Upper lobe of left lung (tissue), 6 donors: ENCODE measurements at regions not wholly inside any gene's neighbourhood (a gene's known extent, or its start where the extent isn't known, plus 50 kb on each side); places are given as distances from the start of the nearest gene placed in this dataset.

Experiments
- ATAC-seq, 2 donors: fragments of 200-7000 bp; cut with Tn5 transposase; one replicate each; pipeline ENCODE4 v1.9.1; 2022; ENCODE audit warnings: mild to moderate bottlenecking in 2 of 2, moderate library complexity in 2 of 2; ENCODE audit not compliant: low FRiP score in 2 of 2
- DNase-seq, 2 donors: peaks; one replicate each; pipeline ENCODE4 v3.0.0-alpha.2; 2019 to 2020
- H3K27ac ChIP-seq, 4 donors: fragments of 200-600 bp; sonication (generic); one replicate each; pipeline ENCODE4 v1.5.1; 2016 to 2019
- H3K27me3 ChIP-seq, 4 donors: fragments of 200-600 bp; sonication (generic); one replicate each; pipeline ENCODE4 v1.5.1; 2017 to 2019
- H3K36me3 ChIP-seq, 4 donors: fragments of 200-600 bp; sonication (generic); one replicate each; pipeline ENCODE4 v1.5.1; 2016 to 2019
- H3K4me1 ChIP-seq, 4 donors: fragments of 200-600 bp; sonication (generic); one replicate each; pipeline ENCODE4 v1.5.1; 2018 to 2019
- H3K4me3 ChIP-seq, 4 donors: fragments of 200-600 bp; sonication (generic); one replicate each; pipeline ENCODE4 v1.5.1; 2017 to 2019; ENCODE audit warnings: mild to moderate bottlenecking in 2 of 4, moderate library complexity in 1 of 4
- H3K9me3 ChIP-seq, 4 donors: fragments of 200-600 bp; sonication (generic); one replicate each; pipeline ENCODE4 v1.5.1; 2018 to 2019
- CTCF ChIP-seq, 6 experiments: fragments of 450-650 bp in 4 of 6; fragments of 200-600 bp in 2 of 6; sonication (generic) in 2 of 6; IDR thresholded peaks; one replicate each; pipeline ENCODE4 v1.5.1; 2016 to 2019; ENCODE audit warnings: antibody characterized with exemption in 6 of 6
- EP300 ChIP-seq, 4 donors: sonication (generic); formaldehyde crosslinking; IDR thresholded peaks; one replicate each; pipeline ENCODE4 v1.5.1; 2017; ENCODE audit warnings: antibody characterized with exemption in 4 of 4, control low read depth in 2 of 4
- POLR2A ChIP-seq, 4 donors: fragments of 450-650 bp; IDR thresholded peaks; one replicate each; pipeline ENCODE4 v1.5.1; 2016 to 2017; ENCODE audit warnings: antibody characterized with exemption in 4 of 4, mild to moderate bottlenecking in 2 of 4
- POLR2AphosphoS5 ChIP-seq, 2 donors: sonication (generic); formaldehyde crosslinking; IDR thresholded peaks; one replicate each; pipeline ENCODE4 v1.5.1; 2017; ENCODE audit warnings: antibody characterized with exemption in 2 of 2
- WGBS, 2 donors: methylation state at CpG; one replicate each; pipeline ENCODE4 v1.1.5; 2017 to 2018; 5-methylcytosine and 5-hydroxymethylcytosine counted together
- donor health status: DM: no; HTN: no; CAD: no; lungs with moderate emphysema.
- donor health status: DM: no; HTN: yes; CAD: no; lungs with severe emphysema.

GRCh38 chr18:65057439-65058083, 693.3 kb upstream of the CDH7 start:
- Histone ChIP-seq H3K9me3 (no peaks in the 10 kb centered on the region), H3K36me3 (no peaks in the 10 kb centered on the region), H3K4me1 (no peaks in the 10 kb centered on the region), H3K4me3 (peak overlapping the region in 2 of 4 donors; percentile 13 to 25), H3K27me3 (no peaks in the 10 kb centered on the region), H3K27ac (no peak overlapping the region)
- no peak for ATAC-seq
- DNase-seq: no peak
- TF ChIP-seq EP300 (IDR thresholded peaks at IDR 0.05) (no peak), POLR2AphosphoS5 (IDR thresholded peaks at IDR 0.05) (no peak), CTCF (IDR thresholded peaks at IDR 0.05) (no peak), POLR2A (IDR thresholded peaks at IDR 0.05) (no peak)
- WGBS, 2 donors: 49 to 54% methylated on average over 9 of the region's 9 CpGs

GRCh38 chr18:65056575-65056974, 694.2 kb upstream of the CDH7 start:
- 48 to 71% methylated on average over 2 of the region's 2 CpGs for WGBS, 2 donors
- Histone ChIP-seq H3K27me3 (no peaks in the 10 kb centered on the region), H3K4me3 (no peak overlapping the region), H3K4me1 (no peaks in the 10 kb centered on the region), H3K9me3 (no peaks in the 10 kb centered on the region), H3K27ac (no peak overlapping the region), H3K36me3 (no peaks in the 10 kb centered on the region)
- ATAC-seq: no peak
- no peak for DNase-seq
- no peak for TF ChIP-seq EP300 (IDR thresholded peaks at IDR 0.05)
- TF ChIP-seq POLR2A (IDR thresholded peaks at IDR 0.05): no peak
- TF ChIP-seq POLR2AphosphoS5 (IDR thresholded peaks at IDR 0.05): no peak
- TF ChIP-seq CTCF (IDR thresholded peaks at IDR 0.05): no peak

- Histone ChIP-seq H3K27ac (no peak overlapping the region), H3K9me3 (no peaks in the 10 kb centered on the region), H3K4me3 (no peak overlapping the region), H3K27me3 (no peaks in the 10 kb centered on the region), H3K4me1 (no peaks in the 10 kb centered on the region), H3K36me3 (no peaks in the 10 kb centered on the region)
- ATAC-seq (no peak), DNase-seq (no peak)
- 82 to 85% methylated on average over 3 of the region's 3 CpGs for WGBS, 2 donors
- no peak for TF ChIP-seq POLR2A (IDR thresholded peaks at IDR 0.05)
These were observed 701.2 kb upstream of the CDH7 start for GRCh38 chr18:65049586-65049985.

DNA sequence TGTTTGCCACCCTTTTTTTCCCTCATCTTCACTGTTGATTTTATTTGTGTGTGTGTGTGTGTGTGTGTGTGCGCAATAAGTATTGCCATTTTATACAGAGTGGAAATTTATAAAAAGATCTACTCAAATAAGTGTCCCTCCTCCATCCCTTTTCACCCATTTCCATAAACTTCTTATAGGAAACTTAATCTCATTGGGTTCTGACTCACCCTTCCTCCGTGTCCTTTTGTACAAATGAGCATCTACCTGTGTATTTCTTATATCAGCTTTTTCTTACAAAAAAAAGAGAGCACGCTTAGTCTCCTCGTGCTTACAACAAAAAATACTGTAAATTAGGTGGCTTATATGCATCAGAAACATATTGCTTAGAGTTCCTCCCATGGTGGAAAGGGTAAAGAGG, 711.2 kb upstream of the CDH7 start:
- Histone ChIP-seq H3K9me3 (no peaks in the 10 kb centered on the region), H3K4me3 (no peak overlapping the region), H3K27me3 (no peaks in the 10 kb centered on the region), H3K27ac (no peak overlapping the region), H3K4me1 (no peaks in the 10 kb centered on the region), H3K36me3 (no peaks in the 10 kb centered on the region)
- ATAC-seq: no peak
- no peak for TF ChIP-seq CTCF (IDR thresholded peaks at IDR 0.05)
- WGBS, 2 donors: 91% methylated on average over 4 of the region's 4 CpGs
- DNase-seq: no peak

DNA sequence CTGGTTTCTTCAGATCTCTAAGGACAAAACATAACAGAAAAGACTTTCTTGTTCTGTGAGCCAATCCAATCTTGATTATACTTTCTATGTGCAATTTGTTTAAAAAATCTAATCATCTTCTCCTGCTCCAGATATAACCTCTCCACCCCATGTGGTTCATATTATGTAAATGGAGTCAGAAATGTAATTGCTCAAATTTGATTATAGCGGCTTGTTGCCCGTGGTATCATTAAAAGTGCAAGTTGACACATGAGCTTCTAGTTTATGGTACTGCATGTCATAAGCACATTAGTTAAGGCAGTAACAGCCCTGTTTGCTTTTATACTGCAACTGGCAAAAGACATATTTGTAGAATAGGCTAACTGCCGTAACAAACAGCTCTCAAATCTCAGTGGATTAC, 715.1 kb upstream of the CDH7 start:
- ATAC-seq: no peak
- no peaks in the 10 kb centered on the region for H3K27me3 ChIP-seq
- H3K9me3 ChIP-seq: no peaks in the 10 kb centered on the region
- WGBS, 2 donors: 60 to 82% methylated on average over 3 of the region's 3 CpGs
- H3K4me1 ChIP-seq: no peaks in the 10 kb centered on the region
- H3K27ac ChIP-seq: no peak overlapping the region
- no peak for DNase-seq
- no peaks in the 10 kb centered on the region for H3K36me3 ChIP-seq
- H3K4me3 ChIP-seq: no peak overlapping the region
- TF ChIP-seq CTCF (IDR thresholded peaks at IDR 0.05): no peak
- no peak for TF ChIP-seq POLR2A (IDR thresholded peaks at IDR 0.05)
- TF ChIP-seq POLR2AphosphoS5 (IDR thresholded peaks at IDR 0.05): no peak
- no peak for TF ChIP-seq EP300 (IDR thresholded peaks at IDR 0.05)
